Neural cell (in vitro differentiated cells): ENCODE measurements at regions not wholly inside any gene's neighbourhood (a gene's known extent, or its start where the extent isn't known, plus 50 kb on each side); places are given as distances from the start of the nearest gene placed in this dataset.

Experiments used
- H2AFZ ChIP-seq: fragments of 200-600, 300-800 bp; sonication (generic), shearing (Covaris generic); 2 replicates; pipeline ENCODE4 v1.6.0; 2014; ENCODE audit warnings: low read depth, mild to moderate bottlenecking, antibody characterized with exemption, low read length, moderate library complexity
- H3F3A ChIP-seq: fragments of 200-600 bp; shearing (Covaris generic); 2 replicates; pipeline ENCODE4 v1.6.1; 2016; ENCODE audit warnings: mild to moderate bottlenecking, moderate library complexity, mixed read lengths, antibody characterized with exemption, low read length; ENCODE audit not compliant: insufficient read depth, poor library complexity, severe bottlenecking
- H3K27ac ChIP-seq: fragments of 200-600, 300-800 bp; sonication (generic), shearing (Covaris generic); 2 replicates; pipeline ENCODE4 v1.5.1; 2014; ENCODE audit warnings: mild to moderate bottlenecking, low read length, moderate library complexity
- H3K27me3 ChIP-seq: fragments of 300-800, 200-600 bp; sonication (generic), shearing (Covaris generic); 2 replicates; pipeline ENCODE4 v1.6.0; 2014; ENCODE audit warnings: mild to moderate bottlenecking, low read depth, low read length, moderate library complexity; ENCODE audit not compliant: insufficient read depth
- H3K36me3 ChIP-seq: fragments of 300-800, 200-600 bp; sonication (generic), shearing (Covaris generic); 2 replicates; pipeline ENCODE4 v1.5.1; 2014; ENCODE audit warnings: mild to moderate bottlenecking, antibody characterized with exemption, low read length, moderate library complexity; ENCODE audit not compliant: insufficient read depth
- H3K4me2 ChIP-seq: fragments of 300-800, 200-600 bp; sonication (generic), shearing (Covaris generic); 2 replicates; pipeline ENCODE4 v1.6.0; 2014; ENCODE audit warnings: mild to moderate bottlenecking, low read length
- H3K4me3 ChIP-seq: fragments of 300-800, 200-600 bp; sonication (generic), shearing (Covaris generic); 2 replicates; pipeline ENCODE4 v1.5.1; 2014; ENCODE audit warnings: mild to moderate bottlenecking, low read length, moderate library complexity
- H3K79me2 ChIP-seq: fragments of 200-600 bp; shearing (Covaris generic); replicated peaks from 2 replicates; pipeline ENCODE4 v1.6.0; 2014; ENCODE audit warnings: mild to moderate bottlenecking, low read length, moderate library complexity; ENCODE audit not compliant: insufficient read depth
- H3K9ac ChIP-seq: fragments of 300-800, 200-600 bp; sonication (generic), shearing (Covaris generic); 2 replicates; pipeline ENCODE4 v1.6.1; 2016; ENCODE audit warnings: mild to moderate bottlenecking, low read length, mixed read lengths
- H3K9me2 ChIP-seq: fragments of 200-600 bp; shearing (Covaris generic); 2 replicates; pipeline ENCODE4 v1.6.1; 2016; ENCODE audit warnings: mild to moderate bottlenecking, low read length, mixed read lengths; ENCODE audit not compliant: insufficient read depth
- H3K9me3 ChIP-seq: fragments of 200-600, 300-800 bp; sonication (generic), shearing (Covaris generic); 2 replicates; pipeline ENCODE4 v1.6.1; 2016; ENCODE audit warnings: mild to moderate bottlenecking, mixed run types, low read length, moderate library complexity, mixed read lengths
- H4K20me1 ChIP-seq: fragments of 200-600 bp; shearing (Covaris generic); 2 replicates; pipeline ENCODE4 v1.6.1; 2016; ENCODE audit warnings: mild to moderate bottlenecking, mixed run types; ENCODE audit not compliant: insufficient read depth
- EP300 ChIP-seq: fragments of 450-650 bp; conservative IDR thresholded peaks from 2 replicates; pipeline ENCODE4 v1.6.1; 2014; ENCODE audit warnings: antibody characterized with exemption, mild to moderate bottlenecking, moderate library complexity; ENCODE audit not compliant: poor library complexity, severe bottlenecking
- EZH2 ChIP-seq: fragments of 200-600, 300-800 bp; shearing (Covaris generic), sonication (generic); IDR thresholded peaks from 2 replicates; pipeline ENCODE4 v1.6.1; 2014; ENCODE audit warnings: antibody characterized with exemption, low read length, borderline replicate concordance, mild to moderate bottlenecking; ENCODE audit not compliant: insufficient read depth, poor library complexity, severe bottlenecking
- MXI1 ChIP-seq: fragments of 450-650 bp; conservative IDR thresholded peaks from 2 replicates; pipeline ENCODE4 v1.6.1; 2014; ENCODE audit warnings: antibody characterized with exemption, mild to moderate bottlenecking; ENCODE audit not compliant: poor library complexity, severe bottlenecking
- POLR2AphosphoS5 ChIP-seq: IDR thresholded peaks from 2 replicates; pipeline ENCODE4 v1.6.1; 2012
- RAD21 ChIP-seq: fragments of 450-650 bp; conservative IDR thresholded peaks from 2 replicates; pipeline ENCODE4 v1.6.1; 2014; ENCODE audit warnings: antibody characterized with exemption, mild to moderate bottlenecking, moderate library complexity
- SMC3 ChIP-seq: fragments of 450-650 bp; conservative IDR thresholded peaks from 2 replicates; pipeline ENCODE4 v1.6.1; 2014; ENCODE audit warnings: antibody characterized with exemption, mild to moderate bottlenecking, moderate library complexity; ENCODE audit not compliant: poor library complexity
- TAF1 ChIP-seq: IDR thresholded peaks from 2 replicates; pipeline ENCODE4 v1.6.1; 2012; ENCODE audit warnings: low read depth
- TF ChIP-seq, protein P1 (sequence below): IDR thresholded peaks from 2 replicates; pipeline ENCODE4 v1.6.1; 2012; ENCODE audit warnings: borderline replicate concordance
- TF ChIP-seq, protein P2 (sequence below): fragments of 450-650 bp; IDR thresholded peaks from 2 replicates; pipeline ENCODE4 v1.5.1; 2014; ENCODE audit warnings: antibody characterized with exemption, mild to moderate bottlenecking, moderate library complexity; ENCODE audit not compliant: poor library complexity, severe bottlenecking

DNA sequence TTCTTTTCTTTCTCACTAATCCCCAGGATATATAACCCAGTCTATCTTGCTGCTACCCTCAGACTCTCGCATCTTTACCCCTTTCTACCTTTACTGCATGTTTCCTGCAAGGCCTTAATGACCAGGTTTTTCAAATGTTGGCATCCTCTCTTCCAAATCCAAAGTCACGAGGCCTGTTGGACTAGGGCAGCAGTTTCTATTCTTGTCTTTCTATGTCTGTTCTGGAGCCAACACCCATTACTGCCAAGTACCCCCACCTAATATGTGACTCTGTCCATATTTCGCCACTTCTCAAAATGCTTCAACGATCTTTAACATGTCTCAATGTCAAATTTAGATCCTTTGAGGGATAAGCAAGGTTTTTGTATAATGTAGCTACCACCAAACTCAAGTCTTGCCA lies 443.4 kb downstream of the BMP2 start:
- Histone ChIP-seq H3K4me3 (no peak overlapping the region), H3K9me3 (no peaks in the 10 kb centered on the region), H3K79me2 (no peaks in the 10 kb centered on the region), H3K27me3 (no peaks in the 10 kb centered on the region), H3K27ac (no peak overlapping the region), H4K20me1 (no peaks in the 10 kb centered on the region), H2AFZ (no peak overlapping the region), H3F3A (no peaks in the 10 kb centered on the region), H3K36me3 (no peaks in the 10 kb centered on the region), H3K9ac (no peak overlapping the region), H3K4me2 (no peak overlapping the region), H3K9me2 (no peaks in the 10 kb centered on the region)
- TF ChIP-seq MXI1 (no peak), POLR2AphosphoS5 (no peak), TAF1 (no peak), SMC3 (no peak), RAD21 (no peak), EZH2 (no peak), EP300 (no peak)
- TF ChIP-seq, protein P1, sequence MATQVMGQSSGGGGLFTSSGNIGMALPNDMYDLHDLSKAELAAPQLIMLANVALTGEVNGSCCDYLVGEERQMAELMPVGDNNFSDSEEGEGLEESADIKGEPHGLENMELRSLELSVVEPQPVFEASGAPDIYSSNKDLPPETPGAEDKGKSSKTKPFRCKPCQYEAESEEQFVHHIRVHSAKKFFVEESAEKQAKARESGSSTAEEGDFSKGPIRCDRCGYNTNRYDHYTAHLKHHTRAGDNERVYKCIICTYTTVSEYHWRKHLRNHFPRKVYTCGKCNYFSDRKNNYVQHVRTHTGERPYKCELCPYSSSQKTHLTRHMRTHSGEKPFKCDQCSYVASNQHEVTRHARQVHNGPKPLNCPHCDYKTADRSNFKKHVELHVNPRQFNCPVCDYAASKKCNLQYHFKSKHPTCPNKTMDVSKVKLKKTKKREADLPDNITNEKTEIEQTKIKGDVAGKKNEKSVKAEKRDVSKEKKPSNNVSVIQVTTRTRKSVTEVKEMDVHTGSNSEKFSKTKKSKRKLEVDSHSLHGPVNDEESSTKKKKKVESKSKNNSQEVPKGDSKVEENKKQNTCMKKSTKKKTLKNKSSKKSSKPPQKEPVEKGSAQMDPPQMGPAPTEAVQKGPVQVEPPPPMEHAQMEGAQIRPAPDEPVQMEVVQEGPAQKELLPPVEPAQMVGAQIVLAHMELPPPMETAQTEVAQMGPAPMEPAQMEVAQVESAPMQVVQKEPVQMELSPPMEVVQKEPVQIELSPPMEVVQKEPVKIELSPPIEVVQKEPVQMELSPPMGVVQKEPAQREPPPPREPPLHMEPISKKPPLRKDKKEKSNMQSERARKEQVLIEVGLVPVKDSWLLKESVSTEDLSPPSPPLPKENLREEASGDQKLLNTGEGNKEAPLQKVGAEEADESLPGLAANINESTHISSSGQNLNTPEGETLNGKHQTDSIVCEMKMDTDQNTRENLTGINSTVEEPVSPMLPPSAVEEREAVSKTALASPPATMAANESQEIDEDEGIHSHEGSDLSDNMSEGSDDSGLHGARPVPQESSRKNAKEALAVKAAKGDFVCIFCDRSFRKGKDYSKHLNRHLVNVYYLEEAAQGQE = no peak
- TF ChIP-seq, protein P2, sequence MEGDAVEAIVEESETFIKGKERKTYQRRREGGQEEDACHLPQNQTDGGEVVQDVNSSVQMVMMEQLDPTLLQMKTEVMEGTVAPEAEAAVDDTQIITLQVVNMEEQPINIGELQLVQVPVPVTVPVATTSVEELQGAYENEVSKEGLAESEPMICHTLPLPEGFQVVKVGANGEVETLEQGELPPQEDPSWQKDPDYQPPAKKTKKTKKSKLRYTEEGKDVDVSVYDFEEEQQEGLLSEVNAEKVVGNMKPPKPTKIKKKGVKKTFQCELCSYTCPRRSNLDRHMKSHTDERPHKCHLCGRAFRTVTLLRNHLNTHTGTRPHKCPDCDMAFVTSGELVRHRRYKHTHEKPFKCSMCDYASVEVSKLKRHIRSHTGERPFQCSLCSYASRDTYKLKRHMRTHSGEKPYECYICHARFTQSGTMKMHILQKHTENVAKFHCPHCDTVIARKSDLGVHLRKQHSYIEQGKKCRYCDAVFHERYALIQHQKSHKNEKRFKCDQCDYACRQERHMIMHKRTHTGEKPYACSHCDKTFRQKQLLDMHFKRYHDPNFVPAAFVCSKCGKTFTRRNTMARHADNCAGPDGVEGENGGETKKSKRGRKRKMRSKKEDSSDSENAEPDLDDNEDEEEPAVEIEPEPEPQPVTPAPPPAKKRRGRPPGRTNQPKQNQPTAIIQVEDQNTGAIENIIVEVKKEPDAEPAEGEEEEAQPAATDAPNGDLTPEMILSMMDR = no peak

DNA sequence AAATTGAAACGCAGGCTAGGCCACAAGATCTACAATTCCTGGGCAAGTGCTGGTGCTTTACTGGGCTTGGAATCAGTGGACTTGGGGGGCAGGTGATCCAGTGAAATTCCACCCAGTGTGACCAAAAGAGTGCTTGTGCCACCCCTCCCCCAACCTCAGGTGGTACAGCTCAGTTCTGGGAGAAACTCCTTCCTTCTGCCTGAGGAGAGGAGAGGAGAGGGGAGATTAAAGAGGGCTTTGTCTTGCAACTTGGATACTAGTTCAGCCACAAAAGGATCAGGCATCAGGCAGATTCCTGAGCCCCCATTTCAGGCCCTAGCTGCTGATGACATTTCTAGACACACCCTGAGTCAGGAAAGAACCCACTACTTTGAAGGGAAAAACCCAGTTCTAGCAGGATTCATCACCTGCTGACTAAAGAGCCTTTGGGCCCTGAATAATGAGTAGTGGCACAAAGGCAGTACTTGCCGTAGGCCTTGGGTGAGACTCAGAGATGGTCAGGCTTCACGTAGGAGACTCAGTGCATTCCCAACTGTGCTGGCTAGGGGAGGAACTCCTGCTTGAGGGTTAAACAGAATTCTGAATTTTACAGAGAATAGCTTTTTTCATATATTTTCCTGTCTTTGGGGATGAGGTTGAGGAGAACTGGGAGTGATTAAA lies 446.7 kb downstream of the BMP2 start:
- no peak overlapping the region for H3K4me2 ChIP-seq
- no peaks in the 10 kb centered on the region for H3F3A ChIP-seq
- H3K9ac ChIP-seq = no peak overlapping the region
- no peaks in the 10 kb centered on the region for H3K27me3 ChIP-seq
- H2AFZ ChIP-seq = no peak overlapping the region
- no peaks in the 10 kb centered on the region for H3K79me2 ChIP-seq
- H3K27ac ChIP-seq = no peak overlapping the region
- no peak for TF ChIP-seq SMC3
- no peak for TF ChIP-seq EZH2
- TF ChIP-seq, protein P2 = no peak
- TF ChIP-seq MXI1 = no peak
- TF ChIP-seq, protein P1 = no peak
- TF ChIP-seq RAD21 = no peak
- TF ChIP-seq TAF1 = no peak
- no peak for TF ChIP-seq POLR2AphosphoS5
- TF ChIP-seq EP300 = no peak
- no peaks in the 10 kb centered on the region for H3K9me2 ChIP-seq
- no peaks in the 10 kb centered on the region for H3K36me3 ChIP-seq
- no peaks in the 10 kb centered on the region for H3K9me3 ChIP-seq
- H4K20me1 ChIP-seq = no peaks in the 10 kb centered on the region
- H3K4me3 ChIP-seq = no peak overlapping the region
